ENCODE measurements at regions not wholly inside any gene's neighbourhood (a gene's known extent, or its start where the extent isn't known, plus 50 kb on each side); places are given as distances from the start of the nearest gene placed in this dataset.
"Not testable (repeated sequence)": the region's sequence is repeated elsewhere in the genome, so short reads cannot be mapped to it uniquely, and the experiment has no call there.

- no peak for DNase-seq
Observed at GRCh38 chr3:150239766-150240165, 168.3 kb upstream of the TSC22D2 start.

- DNase-seq: peak; percentile 59 to 71
Observed at GRCh38 chr3:150238995-150239619, 169.0 kb upstream of the TSC22D2 start.

- DNase-seq: peak in 1 of 2 experiments; percentile 14
Observed at GRCh38 chr3:150238048-150238802, 169.9 kb upstream of the TSC22D2 start.

DNA sequence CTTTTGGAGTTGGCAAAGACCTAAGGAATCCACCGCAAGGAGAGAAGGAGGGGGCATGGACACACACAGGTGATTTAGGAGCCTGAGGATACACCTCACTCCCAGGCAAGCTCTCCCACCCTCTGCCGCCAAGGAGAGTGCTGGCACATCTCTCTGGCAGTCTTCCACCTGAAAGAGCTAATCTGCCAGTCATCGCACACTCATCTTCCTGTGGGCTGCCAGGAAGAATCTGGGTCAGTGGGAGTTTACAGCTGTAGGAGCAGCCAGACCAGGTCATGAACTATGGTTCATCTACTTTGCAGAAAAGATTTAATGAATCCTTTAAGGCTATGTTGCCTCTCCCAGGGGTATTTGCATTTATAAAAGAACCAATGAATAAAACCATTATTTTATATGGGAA, 170.6 kb upstream of the TSC22D2 start:
- no peak for DNase-seq

DNA sequence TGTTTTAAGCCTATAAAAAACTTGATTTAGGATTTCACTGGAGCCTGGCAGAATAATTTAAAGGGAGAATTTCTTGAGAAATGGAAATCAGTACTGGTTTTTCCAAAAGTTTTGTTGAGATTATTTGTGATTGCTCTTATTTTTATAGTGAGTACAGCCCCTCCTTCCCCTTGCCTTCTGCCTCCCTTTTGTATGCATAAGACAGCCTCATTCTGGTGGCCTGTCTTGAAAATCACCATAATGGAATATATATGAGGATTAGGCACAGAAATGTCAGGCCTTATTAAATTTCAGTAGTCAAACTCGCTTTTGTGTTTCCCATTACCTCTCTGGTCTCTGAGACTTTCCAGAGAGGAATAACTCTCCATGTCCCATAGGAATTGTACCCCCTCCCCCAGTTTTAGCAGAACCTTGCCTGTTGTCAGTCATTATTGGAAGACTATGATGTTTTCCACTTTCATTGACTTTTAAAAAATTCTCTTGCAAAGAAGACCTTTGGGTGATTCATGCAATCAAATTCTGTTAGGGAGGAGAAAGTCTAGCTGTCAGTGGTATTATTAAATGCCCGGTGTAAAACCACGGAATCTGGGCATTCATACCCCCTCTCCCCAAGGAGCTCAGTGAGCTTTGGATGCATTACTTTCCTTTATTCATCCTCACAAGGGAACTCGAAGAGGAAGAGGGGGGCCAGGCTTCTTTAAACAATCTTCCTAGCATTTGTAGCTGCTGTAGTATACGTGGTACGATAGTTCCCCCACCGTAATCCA, 171.6 kb upstream of the TSC22D2 start:
- DNase-seq: no peak

DNA sequence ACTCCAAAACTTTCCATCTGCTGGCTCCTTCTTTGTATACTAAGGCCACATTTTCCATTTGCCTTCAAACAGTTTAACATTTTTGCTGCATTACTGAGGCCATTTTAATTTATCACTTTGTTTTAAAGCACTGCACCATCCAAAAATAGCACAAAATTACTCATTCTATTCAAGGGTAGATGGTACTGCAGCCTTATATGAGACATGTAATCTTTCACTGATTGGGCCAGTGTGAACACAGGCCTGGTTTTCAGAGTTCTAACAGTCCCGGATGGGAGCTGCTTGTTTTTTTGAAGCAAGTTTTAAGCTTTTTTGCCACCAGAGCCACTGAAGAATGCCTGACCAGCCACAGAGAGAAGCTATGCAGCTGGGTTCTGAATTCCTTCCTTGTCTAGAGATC, 172.3 kb upstream of the TSC22D2 start:
- DNase-seq: no peak

GRCh38 chr3:150232992-150233451, 175.1 kb upstream of the TSC22D2 start:
- DNase-seq: no peak

- DNase-seq: no peak
Observed at GRCh38 chr3:150230037-150230436, 178.1 kb upstream of the TSC22D2 start.

- DNase-seq: not testable (repeated sequence)
Observed at GRCh38 chr3:150228626-150229025, 179.5 kb upstream of the TSC22D2 start.

- DNase-seq: peak; percentile 80
Observed at GRCh38 chr3:150227839-150228238, 180.3 kb upstream of the TSC22D2 start.

DNA sequence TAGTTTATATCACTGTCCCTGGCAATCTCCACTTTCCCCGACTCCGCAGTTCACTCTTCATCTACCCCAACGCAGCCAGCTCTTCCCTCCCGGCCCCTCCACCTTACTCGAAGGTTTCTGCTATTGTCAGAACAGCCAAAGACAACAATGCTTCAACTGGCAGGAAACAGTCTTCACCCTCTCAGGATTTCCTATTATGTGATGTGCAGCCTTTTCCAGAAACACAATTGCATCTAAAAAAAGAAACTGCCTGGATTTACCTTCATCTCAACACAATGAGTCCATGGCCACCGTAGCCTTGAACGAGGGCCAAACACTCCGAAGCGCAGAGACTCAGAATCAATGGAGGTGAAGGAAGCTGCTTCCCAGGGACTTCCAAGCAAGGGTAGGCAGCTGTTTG, 182.1 kb upstream of the TSC22D2 start:
- DNase-seq: no peak

- no peak for DNase-seq
Observed at GRCh38 chr3:150223558-150223957, 184.5 kb upstream of the TSC22D2 start.

DNA sequence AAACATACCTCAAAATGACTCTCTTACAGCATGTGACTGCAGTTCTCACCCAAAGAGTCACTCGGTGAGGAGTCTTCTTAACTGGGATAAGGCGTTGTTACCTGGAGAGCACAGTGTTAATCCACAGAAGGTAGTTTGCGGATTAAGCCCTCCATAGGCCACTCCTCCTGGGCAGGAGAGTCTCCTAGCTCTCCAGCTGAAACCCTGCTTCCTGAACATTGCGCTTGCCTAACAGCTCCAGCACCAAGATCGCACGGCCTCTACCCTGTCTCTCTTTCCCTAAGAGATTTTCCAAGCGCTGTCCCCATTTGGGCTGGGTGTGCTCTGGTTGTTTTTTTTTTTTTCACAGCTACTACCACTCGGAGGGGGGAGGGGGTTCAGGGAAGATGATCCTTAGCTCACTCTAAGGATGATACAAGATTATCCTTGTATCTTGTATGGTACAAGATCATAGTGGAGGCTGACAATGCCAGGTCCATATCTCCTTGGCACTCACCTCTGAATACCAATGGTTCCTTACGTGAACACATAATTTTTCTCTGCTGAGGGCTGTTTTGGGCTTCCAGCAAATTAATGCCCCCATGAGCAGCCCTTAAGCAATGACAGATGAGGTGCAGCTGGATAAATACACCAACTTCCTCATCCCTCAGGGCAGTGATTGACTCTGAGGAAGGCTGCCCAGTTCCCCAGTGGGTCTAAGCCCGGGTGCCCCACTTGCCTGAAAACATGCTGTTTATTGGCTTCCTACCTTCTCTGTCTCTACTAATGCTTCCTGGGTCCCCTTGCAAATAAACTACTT, 185.2 kb upstream of the TSC22D2 start:
- peak; percentile 31 to 52 for DNase-seq

- DNase-seq: peak in 1 of 2 experiments; percentile 29
Observed at GRCh38 chr3:150221904-150222523, 186.1 kb upstream of the TSC22D2 start.

DNA sequence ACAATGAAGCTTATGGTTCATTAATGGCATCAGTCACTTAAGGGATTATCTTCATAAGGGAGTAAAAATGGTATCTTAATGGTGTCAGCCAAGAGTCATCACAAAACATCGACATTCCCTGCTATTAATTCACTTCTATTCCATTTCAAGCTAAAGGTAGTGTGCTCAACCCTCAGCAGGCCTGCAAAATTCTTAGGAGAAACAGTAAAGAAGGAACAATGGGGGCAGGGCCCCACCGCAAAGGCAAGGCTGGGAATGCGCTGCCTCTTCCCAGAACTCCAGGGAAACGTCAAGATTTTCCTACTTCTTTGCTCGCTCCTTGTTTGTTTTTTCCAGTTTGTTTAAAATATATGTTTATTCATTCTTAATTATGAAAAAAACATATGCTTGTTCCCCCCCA, 187.3 kb upstream of the TSC22D2 start:
- peak in 1 of 2 experiments; percentile 18 for DNase-seq

GRCh38 chr3:150220041-150220440, 188.1 kb upstream of the TSC22D2 start:
- no peak for DNase-seq

DNA sequence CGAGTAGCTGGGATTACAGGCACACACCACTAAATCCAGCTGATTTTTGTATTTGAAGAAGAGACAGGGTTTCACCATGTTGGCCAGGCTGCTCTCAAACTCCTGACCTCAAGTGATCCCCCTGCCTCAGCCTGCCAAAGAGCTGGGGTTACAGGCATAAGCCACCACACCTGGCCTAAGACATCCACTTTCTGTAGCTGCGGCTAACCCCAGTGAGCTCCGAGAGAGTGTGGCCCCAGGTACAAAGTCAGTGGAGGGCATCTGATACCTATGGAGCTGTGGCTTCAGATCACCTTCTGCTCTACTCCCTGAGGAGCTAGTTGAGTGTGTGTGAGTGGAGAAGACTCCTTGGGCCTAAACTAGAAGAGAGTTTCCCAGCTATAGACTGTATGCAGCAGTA, 189.3 kb upstream of the TSC22D2 start:
- no peak for DNase-seq

DNA sequence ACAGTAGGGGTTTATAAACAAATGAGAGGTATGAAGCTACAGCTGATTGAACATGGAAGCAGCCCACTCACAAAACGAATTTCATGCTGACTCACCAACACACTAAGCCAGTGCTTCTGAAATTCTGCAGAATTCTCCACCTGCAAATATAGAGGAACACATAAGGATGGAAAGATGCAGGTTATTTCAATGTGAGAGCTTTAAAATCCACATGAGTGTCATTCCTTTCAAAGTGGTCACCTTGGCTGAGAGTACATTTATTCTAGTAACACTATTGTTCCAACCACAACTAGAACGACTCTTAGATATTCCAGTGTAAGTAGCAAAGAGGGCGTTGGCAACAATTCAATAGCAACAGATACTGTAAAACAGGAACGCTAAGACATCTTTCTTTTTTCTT, 189.9 kb upstream of the TSC22D2 start:
- DNase-seq: no peak

GRCh38 chr3:150217691-150218090, 190.4 kb upstream of the TSC22D2 start:
- DNase-seq: peak in 1 of 2 experiments; percentile 29

DNA sequence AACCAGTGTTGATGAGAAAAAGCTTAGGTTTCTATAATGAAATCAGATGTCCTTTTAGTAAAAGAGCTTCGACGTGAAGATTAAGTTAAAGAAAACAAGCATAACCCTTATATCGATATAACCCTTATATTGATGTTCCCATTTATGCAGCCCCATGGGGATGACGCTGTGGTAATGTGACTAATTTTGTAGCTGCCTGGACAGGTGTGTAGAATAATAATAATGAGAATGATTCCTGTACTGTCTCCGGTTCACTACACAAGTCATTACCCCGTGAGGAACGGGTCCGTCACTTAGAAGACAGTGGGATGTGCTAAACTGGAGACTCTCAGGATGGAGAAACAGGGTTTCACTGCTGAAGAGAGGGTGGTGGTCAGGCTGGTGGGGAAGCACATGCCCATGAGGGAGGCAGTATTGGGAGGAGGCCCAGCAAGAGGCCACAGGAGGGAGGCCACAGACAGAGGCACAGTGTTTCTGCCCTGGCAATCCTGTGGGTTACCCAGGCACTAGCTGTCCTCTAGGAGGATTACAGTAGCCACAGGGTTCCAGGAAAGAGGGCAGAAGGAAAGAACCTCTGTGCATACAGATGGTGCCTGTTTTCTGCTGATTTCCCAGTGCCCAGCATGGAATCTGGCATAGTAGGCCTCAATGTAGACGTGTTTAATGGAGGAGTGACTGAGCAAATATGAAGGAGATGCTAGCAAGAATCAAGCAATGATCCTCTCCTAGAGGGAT, 191.1 kb upstream of the TSC22D2 start:
- DNase-seq: no peak

- peak; percentile 91 to 95 for DNase-seq
Observed at GRCh38 chr3:150216041-150216811, 191.9 kb upstream of the TSC22D2 start.

Measured in NCI-H524 (cell line).